ENCODE measurements at regions not wholly inside any gene's neighbourhood (a gene's known extent, or its start where the extent isn't known, plus 50 kb on each side); places are given as distances from the start of the nearest gene placed in this dataset.
"Not testable (repeated sequence)": the region's sequence is repeated elsewhere in the genome, so short reads cannot be mapped to it uniquely, and the experiment has no call there.

DNA sequence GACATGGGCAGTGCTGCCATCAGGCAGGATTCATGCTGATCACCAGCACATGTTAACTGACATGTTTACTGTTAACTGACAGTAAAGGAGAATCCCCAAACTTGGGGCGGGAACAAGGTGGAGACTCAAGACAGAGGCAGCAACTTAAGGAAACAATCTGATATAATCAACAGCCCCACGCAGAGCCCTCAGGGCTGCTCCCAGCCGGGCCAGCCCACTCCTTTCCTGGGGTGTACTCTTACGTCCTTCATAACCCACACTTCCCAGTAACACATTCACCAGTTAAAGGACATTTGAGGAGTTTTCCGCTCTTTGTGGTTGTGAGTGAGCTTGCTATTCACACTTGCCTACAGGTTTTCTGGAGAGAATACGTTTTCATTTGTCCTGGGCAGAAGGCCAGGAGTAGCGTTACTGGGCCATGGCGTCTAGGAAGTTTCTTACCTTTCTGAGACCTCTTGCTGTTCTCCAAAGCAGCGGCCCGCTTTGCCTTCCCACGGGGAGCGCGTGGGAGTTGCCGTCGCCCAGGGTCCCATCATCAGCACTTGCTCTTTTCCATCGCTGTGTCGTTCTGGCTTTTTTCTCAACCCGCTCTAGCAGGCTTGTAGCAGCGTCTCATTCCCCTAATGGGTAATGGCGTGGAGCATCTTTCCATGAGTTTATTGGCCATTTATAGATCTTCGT lies 56.4 kb downstream of the FOXF2 start:
- peak; percentile 74 for DNase-seq (ENCODE audit: extremely low spot score, unreplicated experiment)
- TF ChIP-seq, protein P1, sequence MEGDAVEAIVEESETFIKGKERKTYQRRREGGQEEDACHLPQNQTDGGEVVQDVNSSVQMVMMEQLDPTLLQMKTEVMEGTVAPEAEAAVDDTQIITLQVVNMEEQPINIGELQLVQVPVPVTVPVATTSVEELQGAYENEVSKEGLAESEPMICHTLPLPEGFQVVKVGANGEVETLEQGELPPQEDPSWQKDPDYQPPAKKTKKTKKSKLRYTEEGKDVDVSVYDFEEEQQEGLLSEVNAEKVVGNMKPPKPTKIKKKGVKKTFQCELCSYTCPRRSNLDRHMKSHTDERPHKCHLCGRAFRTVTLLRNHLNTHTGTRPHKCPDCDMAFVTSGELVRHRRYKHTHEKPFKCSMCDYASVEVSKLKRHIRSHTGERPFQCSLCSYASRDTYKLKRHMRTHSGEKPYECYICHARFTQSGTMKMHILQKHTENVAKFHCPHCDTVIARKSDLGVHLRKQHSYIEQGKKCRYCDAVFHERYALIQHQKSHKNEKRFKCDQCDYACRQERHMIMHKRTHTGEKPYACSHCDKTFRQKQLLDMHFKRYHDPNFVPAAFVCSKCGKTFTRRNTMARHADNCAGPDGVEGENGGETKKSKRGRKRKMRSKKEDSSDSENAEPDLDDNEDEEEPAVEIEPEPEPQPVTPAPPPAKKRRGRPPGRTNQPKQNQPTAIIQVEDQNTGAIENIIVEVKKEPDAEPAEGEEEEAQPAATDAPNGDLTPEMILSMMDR (IDR thresholded peaks at IDR 0.05), result no peak
- H3K9me3 Mint-ChIP-seq (ENCODE audit: unreplicated experiment), result peaks cover under 1% of the 10 kb centered on the region
- peaks cover 28% of the 10 kb centered on the region for H3K27me3 Mint-ChIP-seq (ENCODE audit: unreplicated experiment)
- H3K4me3 Mint-ChIP-seq (ENCODE audit: unreplicated experiment), result no peak overlapping the region
- H3K36me3 Mint-ChIP-seq (ENCODE audit: unreplicated experiment), result peaks cover under 1% of the 10 kb centered on the region
- H3K27ac Mint-ChIP-seq (ENCODE audit: unreplicated experiment), result no peak overlapping the region
- no peaks in the 10 kb centered on the region for H3K4me1 Mint-ChIP-seq (ENCODE audit: unreplicated experiment)

DNA sequence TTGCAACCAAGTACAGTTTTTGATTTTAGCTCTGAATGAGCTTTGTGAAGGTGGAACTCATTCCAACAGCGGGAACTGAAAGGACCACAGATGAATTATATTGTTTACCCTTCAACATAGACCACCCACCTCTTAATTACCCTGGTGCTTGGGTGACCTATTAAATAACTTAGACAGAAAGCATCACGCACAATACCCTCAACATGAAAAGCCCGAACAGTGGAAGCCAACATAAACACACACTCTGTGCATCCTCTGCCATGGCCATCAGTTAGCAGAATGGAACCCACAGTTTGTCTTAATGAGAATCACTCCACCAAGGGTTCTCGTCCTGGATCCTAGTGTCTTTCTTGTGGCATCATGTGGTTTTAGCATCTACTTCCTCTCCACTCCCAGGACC lies 60.5 kb downstream of the FOXF2 start:
- TF ChIP-seq, protein P1 (IDR thresholded peaks at IDR 0.05), result no peak
- Mint-ChIP-seq H3K4me3 (ENCODE audit: unreplicated experiment) (no peak overlapping the region), H3K9me3 (ENCODE audit: unreplicated experiment) (peaks cover 15% of the 10 kb centered on the region), H3K36me3 (ENCODE audit: unreplicated experiment) (peaks cover 5% of the 10 kb centered on the region), H3K4me1 (ENCODE audit: unreplicated experiment) (no peaks in the 10 kb centered on the region), H3K27ac (ENCODE audit: unreplicated experiment) (no peak overlapping the region), H3K27me3 (ENCODE audit: unreplicated experiment) (peaks cover 22% of the 10 kb centered on the region)
- DNase-seq (ENCODE audit: extremely low spot score, unreplicated experiment), result no peak

DNA sequence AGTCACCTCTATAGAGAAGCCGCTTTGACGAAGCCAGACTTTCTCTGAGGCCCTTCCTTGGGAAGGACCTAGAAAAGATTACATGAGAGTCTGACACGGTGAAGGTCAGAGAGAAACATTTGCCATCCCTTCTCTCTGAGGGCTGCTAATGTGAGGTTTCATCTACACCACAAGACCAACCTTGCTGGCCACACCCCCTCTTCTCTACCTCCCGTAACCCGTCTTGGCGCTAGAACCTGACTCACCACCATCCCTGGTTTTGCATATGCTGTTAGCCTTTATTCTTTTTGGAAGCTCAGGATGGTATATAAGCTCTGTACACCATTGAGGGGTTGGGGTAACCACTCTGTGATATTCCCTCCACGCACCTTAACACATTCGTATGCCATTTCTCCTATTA lies 63.6 kb downstream of the FOXF2 start:
- TF ChIP-seq, protein P1 (IDR thresholded peaks at IDR 0.05), result no peak
- no peak overlapping the region for H3K27ac Mint-ChIP-seq (ENCODE audit: unreplicated experiment)
- H3K9me3 Mint-ChIP-seq (ENCODE audit: unreplicated experiment), result peaks cover 15% of the 10 kb centered on the region
- no peak overlapping the region for H3K4me3 Mint-ChIP-seq (ENCODE audit: unreplicated experiment)
- no peaks in the 10 kb centered on the region for H3K4me1 Mint-ChIP-seq (ENCODE audit: unreplicated experiment)
- H3K27me3 Mint-ChIP-seq (ENCODE audit: unreplicated experiment), result peaks cover 10% of the 10 kb centered on the region
- peaks cover 5% of the 10 kb centered on the region for H3K36me3 Mint-ChIP-seq (ENCODE audit: unreplicated experiment)
- DNase-seq (ENCODE audit: extremely low spot score, unreplicated experiment), result no peak

DNA sequence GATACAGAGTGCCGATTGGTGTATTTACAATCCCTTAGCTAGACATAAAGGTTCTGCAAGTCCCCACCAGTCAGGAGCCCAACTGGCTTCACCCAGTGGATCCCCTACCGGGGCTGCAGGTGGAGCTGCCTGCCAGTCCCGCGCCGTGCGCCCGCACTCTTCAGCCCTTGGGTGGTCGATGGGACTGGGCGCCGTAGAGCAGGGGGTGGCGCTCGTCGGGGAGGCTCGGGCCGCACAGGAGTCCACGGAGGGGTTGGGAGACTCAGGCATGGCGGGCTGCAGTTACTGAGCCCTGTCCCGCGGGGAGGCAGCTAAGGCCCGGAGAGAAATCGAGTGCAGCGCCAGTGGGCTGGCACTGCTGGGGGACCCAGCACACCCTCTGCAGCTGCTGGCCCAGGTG lies 67.4 kb downstream of the FOXF2 start:
- not testable (repeated sequence) for H3K4me3 Mint-ChIP-seq (ENCODE audit: unreplicated experiment); H3K27ac Mint-ChIP-seq (ENCODE audit: unreplicated experiment); H3K36me3 Mint-ChIP-seq (ENCODE audit: unreplicated experiment); H3K9me3 Mint-ChIP-seq (ENCODE audit: unreplicated experiment); DNase-seq (ENCODE audit: extremely low spot score, unreplicated experiment); H3K27me3 Mint-ChIP-seq (ENCODE audit: unreplicated experiment); H3K4me1 Mint-ChIP-seq (ENCODE audit: unreplicated experiment)

DNA sequence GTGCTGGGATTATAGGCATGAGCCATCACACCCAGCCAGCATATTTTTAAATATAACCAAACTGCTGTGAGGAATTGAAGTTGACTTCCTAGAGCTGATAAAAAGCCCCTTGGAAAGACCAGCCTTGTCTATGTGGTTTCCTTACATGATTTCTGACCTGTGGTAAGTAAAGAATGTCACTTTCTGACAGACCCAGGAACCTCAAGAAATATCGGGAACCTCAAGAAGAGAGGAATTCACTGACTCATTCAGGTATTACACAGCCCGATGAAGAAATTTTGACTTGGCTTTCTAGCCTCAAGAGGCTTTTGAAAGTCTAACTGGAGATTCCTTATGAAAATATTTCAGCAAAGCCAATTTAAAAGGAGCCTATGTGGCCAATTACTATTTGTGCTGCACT lies 71.8 kb downstream of the FOXF2 start:
- Mint-ChIP-seq H3K4me1 (ENCODE audit: unreplicated experiment) (no peaks in the 10 kb centered on the region), H3K27ac (ENCODE audit: unreplicated experiment) (no peak overlapping the region), H3K36me3 (ENCODE audit: unreplicated experiment) (no peaks in the 10 kb centered on the region), H3K27me3 (ENCODE audit: unreplicated experiment) (no peaks in the 10 kb centered on the region), H3K4me3 (ENCODE audit: unreplicated experiment) (no peak overlapping the region), H3K9me3 (ENCODE audit: unreplicated experiment) (no peaks in the 10 kb centered on the region)
- TF ChIP-seq, protein P1 (IDR thresholded peaks at IDR 0.05), result no peak
- DNase-seq (ENCODE audit: extremely low spot score, unreplicated experiment), result no peak

DNA sequence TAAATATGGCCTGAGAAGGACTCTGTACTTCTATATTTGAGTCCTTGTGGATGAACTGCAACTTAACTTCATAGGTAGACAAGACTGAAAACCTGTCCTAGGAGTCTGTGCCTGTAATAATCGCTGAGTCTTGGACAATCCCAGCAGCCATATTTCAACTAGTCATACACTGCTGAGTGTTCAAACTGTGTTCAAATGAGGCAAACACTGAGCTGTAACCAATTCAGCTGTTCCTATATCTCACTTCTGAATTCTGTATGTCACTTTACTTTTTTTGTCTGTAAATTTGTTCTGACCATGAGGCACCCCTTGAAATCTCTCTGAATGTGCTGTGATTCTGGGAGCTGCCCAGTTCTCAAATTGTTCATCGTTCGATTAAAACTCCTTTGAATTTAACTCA lies 72.4 kb downstream of the FOXF2 start:
- no peaks in the 10 kb centered on the region for H3K36me3 Mint-ChIP-seq (ENCODE audit: unreplicated experiment)
- TF ChIP-seq, protein P1 (IDR thresholded peaks at IDR 0.05), result no peak
- H3K27me3 Mint-ChIP-seq (ENCODE audit: unreplicated experiment), result no peaks in the 10 kb centered on the region
- no peaks in the 10 kb centered on the region for H3K9me3 Mint-ChIP-seq (ENCODE audit: unreplicated experiment)
- H3K4me3 Mint-ChIP-seq (ENCODE audit: unreplicated experiment), result no peak overlapping the region
- H3K27ac Mint-ChIP-seq (ENCODE audit: unreplicated experiment), result no peak overlapping the region
- H3K4me1 Mint-ChIP-seq (ENCODE audit: unreplicated experiment), result no peaks in the 10 kb centered on the region
- DNase-seq (ENCODE audit: extremely low spot score, unreplicated experiment), result no peak

All from osteocyte (in vitro differentiated cells).